ENCODE measurements at regions not wholly inside any gene's neighbourhood (a gene's known extent, or its start where the extent isn't known, plus 50 kb on each side); places are given as distances from the start of the nearest gene placed in this dataset.

- no peaks in the 10 kb centered on the region for H3K9me2 ChIP-seq (ENCODE audit: insufficient read depth)
- H3K4me2 ChIP-seq, result no peak overlapping the region
- no peak overlapping the region for H2AFZ ChIP-seq
- H4K20me1 ChIP-seq (ENCODE audit: insufficient read depth), result no peaks in the 10 kb centered on the region
- H3K27me3 ChIP-seq (ENCODE audit: insufficient read depth, low read depth), result peaks cover 36% of the 10 kb centered on the region
- no peaks in the 10 kb centered on the region for H3K9me3 ChIP-seq (ENCODE audit: insufficient read depth, low read depth)
- no peaks in the 10 kb centered on the region for H3K79me2 ChIP-seq (ENCODE audit: low read depth)
- no peaks in the 10 kb centered on the region for H3K36me3 ChIP-seq (ENCODE audit: low read depth)
- no peaks in the 10 kb centered on the region for H3F3A ChIP-seq (ENCODE audit: insufficient read depth, low read depth)
- no TSS peak for BruUV-seq (replicated peaks)
- POLR2A ChIA-PET (ENCODE audit: unreplicated experiment), result interaction anchor here (0.6 kb wide), 1 partner anchor 77 kb away, joined by 4 read pairs; no protein-coding TSS in a partner anchor
- DNase-seq, result no peak
- CTCF ChIA-PET, result no interaction called here
- H3K4me3 ChIP-seq, result no peak overlapping the region
- H3K4me1 ChIP-seq (replicated peaks; ENCODE audit: insufficient read depth), result no peaks in the 10 kb centered on the region
- intact Hi-C loops (cut with micrococcal nuclease; ENCODE audit: unreplicated experiment), result loop anchor here (10.0 kb wide), 1 partner anchor 57 kb away; no protein-coding TSS in a partner anchor
- TF ChIP-seq CTCF (conservative IDR thresholded peaks at IDR 0.05), result no peak
- no peak overlapping the region for H3K27ac ChIP-seq
These were observed 63.8 kb upstream of the GPR45 start for GRCh38 chr2:105177536-105178254.

GRCh38 chr2:105179469-105180372 is 61.8 kb upstream of the GPR45 start:
- Histone ChIP-seq H3K79me2 (ENCODE audit: low read depth) (no peaks in the 10 kb centered on the region), H3K4me2 (no peak overlapping the region), H3K9me2 (ENCODE audit: insufficient read depth) (no peaks in the 10 kb centered on the region), H3K4me3 (no peak overlapping the region), H3K27me3 (ENCODE audit: insufficient read depth, low read depth) (peaks cover 38% of the 10 kb centered on the region), H3K36me3 (ENCODE audit: low read depth) (no peaks in the 10 kb centered on the region), H3K27ac (no peak overlapping the region), H3K9me3 (ENCODE audit: insufficient read depth, low read depth) (no peaks in the 10 kb centered on the region), H2AFZ (no peak overlapping the region), H3K4me1 (replicated peaks; ENCODE audit: insufficient read depth) (no peaks in the 10 kb centered on the region), H3F3A (ENCODE audit: insufficient read depth, low read depth) (no peaks in the 10 kb centered on the region), H4K20me1 (ENCODE audit: insufficient read depth) (no peaks in the 10 kb centered on the region)
- TF ChIP-seq EZH2 (IDR thresholded peaks at IDR 0.05; ENCODE audit: low read depth), result no peak
- TF ChIP-seq CTCF (conservative IDR thresholded peaks at IDR 0.05), result no peak; the same call in 1 of the 2 replicates
- BruUV-seq (replicated peaks), result no TSS peak
- CTCF ChIA-PET, result interaction anchor here (0.8 kb wide), 1 partner anchor 66 kb away, joined by 3 read pairs; no protein-coding TSS in a partner anchor
- peak; percentile 31 to 66 for DNase-seq
- POLR2A ChIA-PET (ENCODE audit: unreplicated experiment), result no interaction called here
- intact Hi-C loops (cut with micrococcal nuclease; ENCODE audit: unreplicated experiment), result loop anchor here (10.0 kb wide), 1 partner anchor 55 kb away; no protein-coding TSS in a partner anchor

- Histone ChIP-seq H3K9me2 (ENCODE audit: insufficient read depth) (no peaks in the 10 kb centered on the region), H3K79me2 (ENCODE audit: low read depth) (no peaks in the 10 kb centered on the region), H4K20me1 (ENCODE audit: insufficient read depth) (no peaks in the 10 kb centered on the region), H3K36me3 (ENCODE audit: low read depth) (no peaks in the 10 kb centered on the region), H3K4me2 (no peak overlapping the region), H3K4me1 (replicated peaks; ENCODE audit: insufficient read depth) (no peaks in the 10 kb centered on the region), H3K27ac (no peak overlapping the region), H3F3A (ENCODE audit: insufficient read depth, low read depth) (no peaks in the 10 kb centered on the region), H3K9me3 (ENCODE audit: insufficient read depth, low read depth) (no peaks in the 10 kb centered on the region), H3K27me3 (ENCODE audit: insufficient read depth, low read depth) (peaks cover 40% of the 10 kb centered on the region), H2AFZ (no peak overlapping the region), H3K4me3 (no peak overlapping the region)
- POLR2A ChIA-PET (ENCODE audit: unreplicated experiment), result no interaction called here
- no TSS peak for BruUV-seq (replicated peaks)
- no peak for TF ChIP-seq CTCF (conservative IDR thresholded peaks at IDR 0.05)
- no peak for TF ChIP-seq EZH2 (IDR thresholded peaks at IDR 0.05; ENCODE audit: low read depth)
- DNase-seq, result no peak
- intact Hi-C loops (cut with micrococcal nuclease; ENCODE audit: unreplicated experiment), result no loop called here
- CTCF ChIA-PET, result no interaction called here
These were observed 61.0 kb upstream of the GPR45 start for GRCh38 chr2:105180491-105180972.

All from PC-9 (cell line).